MCF 10A (cell line): ENCODE measurements at regions not wholly inside any gene's neighbourhood (a gene's known extent, or its start where the extent isn't known, plus 50 kb on each side); places are given as distances from the start of the nearest gene placed in this dataset.
A peak's percentile ranks its signal among the peaks of the same experiment; 100 is the strongest.

ENCODE experiments used
- BruUV-seq: library from RNA; stranded (reverse); fragments of 400-500 nt; replicated peaks from 2 replicates; lab custom pipeline; 2021; lab: Mats Ljungman, UMichigan
- CTCF ChIA-PET: fragments of 300-600 bp; sonication (Branson Sonifier 250); formaldehyde crosslinking; extraction: SDS; loops from one replicate; lab custom pipeline; 2021; ENCODE audit warnings: antibody characterized with exemption, inconsistent platforms; lab: Yijun Ruan, JAX
- POLR2A ChIA-PET: fragments of 300-600, 350-650 bp; sonication (Branson Sonifier 250); formaldehyde crosslinking; extraction: SDS; loops from one replicate; lab custom pipeline; 2020; ENCODE audit warnings: antibody characterized with exemption, inconsistent platforms; lab: Yijun Ruan, JAX
- DNase-seq: peaks from one replicate; pipeline ENCODE4 v3.0.0-alpha.2; 2018; ENCODE audit not compliant: unreplicated experiment
- H3K27ac Mint-ChIP-seq: one replicate; pipeline ENCODE4 v1.8.0; 2022; ENCODE audit warnings: mild to moderate bottlenecking, low read depth, mixed read lengths; ENCODE audit not compliant: unreplicated experiment
- H3K27me3 Mint-ChIP-seq: one replicate; pipeline ENCODE4 v1.8.0; 2022; ENCODE audit warnings: mixed read lengths; ENCODE audit not compliant: insufficient read depth, unreplicated experiment
- H3K36me3 Mint-ChIP-seq: one replicate; pipeline ENCODE4 v1.8.0; 2022; ENCODE audit warnings: mild to moderate bottlenecking, moderate library complexity, mixed read lengths; ENCODE audit not compliant: insufficient read depth, unreplicated experiment
- H3K4me1 Mint-ChIP-seq: one replicate; pipeline ENCODE4 v1.8.0; 2022; ENCODE audit warnings: mixed read lengths; ENCODE audit not compliant: insufficient read depth, unreplicated experiment
- H3K4me3 Mint-ChIP-seq: one replicate; pipeline ENCODE4 v1.8.0; 2022; ENCODE audit warnings: mild to moderate bottlenecking, moderate library complexity, mixed read lengths; ENCODE audit not compliant: unreplicated experiment
- H3K9me3 Mint-ChIP-seq: one replicate; pipeline ENCODE4 v1.8.0; 2022; ENCODE audit warnings: mixed read lengths; ENCODE audit not compliant: unreplicated experiment
- CTCF ChIP-seq: fragments of 200-600 bp; IDR thresholded peaks from one replicate; pipeline ENCODE4 v1.8.0; 2022; ENCODE audit warnings: antibody characterized with exemption, mild to moderate bottlenecking; ENCODE audit not compliant: unreplicated experiment
- intact Hi-C: fragments of 100-400 bp; cut with micrococcal nuclease; formaldehyde crosslinking; loops from 2 replicates; pipeline ENCODE4 v1.14.1; 2022

GRCh38 chr10:36171953-36172940 is 530.2 kb upstream of the FZD8 start:
- DNase-seq = peak; percentile 59
- Mint-ChIP-seq H3K4me3 (no peak overlapping the region), H3K27ac (peak overlapping the region; percentile 78), H3K4me1 (peaks cover 26% of the 10 kb centered on the region), H3K36me3 (no peaks in the 10 kb centered on the region), H3K27me3 (no peaks in the 10 kb centered on the region), H3K9me3 (no peaks in the 10 kb centered on the region)
- TF ChIP-seq CTCF = no peak
- ChIA-PET POLR2A (interaction anchor here (0.7 to 1.5 kb wide), 5 partner anchors 9 to 537 kb away, joined by 3 to 5 read pairs (median 3); no protein-coding TSS in a partner anchor), CTCF (interaction anchor here (0.6 to 1.8 kb wide), 4 partner anchors 18 to 572 kb away, joined by 3 read pairs; no protein-coding TSS in a partner anchor)
- intact Hi-C loops = no loop called here
- no TSS peak for BruUV-seq

GRCh38 chr10:36171556-36171952 is 529.5 kb upstream of the FZD8 start:
- Mint-ChIP-seq H3K4me1 (peaks cover 26% of the 10 kb centered on the region), H3K27ac (peak overlapping the region; percentile 78), H3K27me3 (no peaks in the 10 kb centered on the region), H3K9me3 (no peaks in the 10 kb centered on the region), H3K4me3 (no peak overlapping the region), H3K36me3 (no peaks in the 10 kb centered on the region)
- ChIA-PET POLR2A (interaction anchor here (1.5 kb wide), 1 partner anchor 10 kb away, joined by 3 read pairs; no protein-coding TSS in a partner anchor), CTCF (interaction anchor here (0.6 to 0.7 kb wide), 2 partner anchors 43 to 336 kb away, joined by 3 read pairs; no protein-coding TSS in a partner anchor)
- no peak for DNase-seq
- BruUV-seq = no TSS peak
- intact Hi-C loops = no loop called here
- no peak for TF ChIP-seq CTCF

GRCh38 chr10:36170943-36171501 is 528.9 kb upstream of the FZD8 start:
- H3K27me3 Mint-ChIP-seq = no peaks in the 10 kb centered on the region
- no peaks in the 10 kb centered on the region for H3K9me3 Mint-ChIP-seq
- no peak overlapping the region for H3K4me3 Mint-ChIP-seq
- no peak for TF ChIP-seq CTCF
- peak overlapping the region; percentile 78 for H3K27ac Mint-ChIP-seq
- DNase-seq = no peak
- H3K36me3 Mint-ChIP-seq = no peaks in the 10 kb centered on the region
- ChIA-PET POLR2A (no interaction called here), CTCF (interaction anchor here (0.6 kb wide), 1 partner anchor 43 kb away, joined by 3 read pairs; no protein-coding TSS in a partner anchor)
- intact Hi-C loops = no loop called here
- H3K4me1 Mint-ChIP-seq = peaks cover 26% of the 10 kb centered on the region
- BruUV-seq = no TSS peak

- no peaks in the 10 kb centered on the region for H3K36me3 Mint-ChIP-seq
- DNase-seq = no peak
- intact Hi-C loops = no loop called here
- ChIA-PET POLR2A (no interaction called here), CTCF (no interaction called here)
- H3K9me3 Mint-ChIP-seq = no peaks in the 10 kb centered on the region
- no peaks in the 10 kb centered on the region for H3K27me3 Mint-ChIP-seq
- peaks cover 26% of the 10 kb centered on the region for H3K4me1 Mint-ChIP-seq
- no peak overlapping the region for H3K4me3 Mint-ChIP-seq
- TF ChIP-seq CTCF = no peak
- H3K27ac Mint-ChIP-seq = no peak overlapping the region
- no TSS peak for BruUV-seq
These were observed 528.1 kb upstream of the FZD8 start for GRCh38 chr10:36170142-36170719.
